Activated CD4-positive, alpha-beta T cell treated with anti-CD3 and anti-CD28 coated beads, Interleukin-2, amount 10 ng/mL, durations not matched to agents 7 days and 5 days (primary cell): ENCODE measurements at regions not wholly inside any gene's neighbourhood (a gene's known extent, or its start where the extent isn't known, plus 50 kb on each side); places are given as distances from the start of the nearest gene placed in this dataset.

Experiments used
- CTCF ChIA-PET: fragments of 350-600 bp; sonication (Branson Sonifier 250); formaldehyde crosslinking; loops from one replicate; lab custom pipeline; 2021; ENCODE audit warnings: antibody characterized with exemption; lab: Charles Lee
- POLR2A ChIA-PET: fragments of 350-600 bp; sonication (Branson Sonifier 250); formaldehyde crosslinking; loops from one replicate; lab custom pipeline; 2021; ENCODE audit warnings: antibody characterized with exemption; lab: Charles Lee
- DNase-seq: peaks from one replicate; pipeline ENCODE4 v3.0.0-alpha.2; 2020
- H3K27ac Mint-ChIP-seq: one replicate; pipeline ENCODE4 v1.8.0; 2021; ENCODE audit warnings: mild to moderate bottlenecking, moderate library complexity, mixed read lengths
- H3K27me3 Mint-ChIP-seq: one replicate; pipeline ENCODE4 v1.8.0; 2021; ENCODE audit warnings: mixed read lengths
- H3K36me3 Mint-ChIP-seq: one replicate; pipeline ENCODE4 v1.8.0; 2021; ENCODE audit warnings: low read depth, mixed read lengths
- H3K4me1 Mint-ChIP-seq: one replicate; pipeline ENCODE4 v1.8.0; 2021; ENCODE audit warnings: mixed read lengths
- H3K4me3 Mint-ChIP-seq: one replicate; pipeline ENCODE4 v1.8.0; 2021; ENCODE audit warnings: mild to moderate bottlenecking, moderate library complexity, mixed read lengths
- H3K9me3 Mint-ChIP-seq: one replicate; pipeline ENCODE4 v1.8.0; 2021; ENCODE audit warnings: mixed read lengths

DNA sequence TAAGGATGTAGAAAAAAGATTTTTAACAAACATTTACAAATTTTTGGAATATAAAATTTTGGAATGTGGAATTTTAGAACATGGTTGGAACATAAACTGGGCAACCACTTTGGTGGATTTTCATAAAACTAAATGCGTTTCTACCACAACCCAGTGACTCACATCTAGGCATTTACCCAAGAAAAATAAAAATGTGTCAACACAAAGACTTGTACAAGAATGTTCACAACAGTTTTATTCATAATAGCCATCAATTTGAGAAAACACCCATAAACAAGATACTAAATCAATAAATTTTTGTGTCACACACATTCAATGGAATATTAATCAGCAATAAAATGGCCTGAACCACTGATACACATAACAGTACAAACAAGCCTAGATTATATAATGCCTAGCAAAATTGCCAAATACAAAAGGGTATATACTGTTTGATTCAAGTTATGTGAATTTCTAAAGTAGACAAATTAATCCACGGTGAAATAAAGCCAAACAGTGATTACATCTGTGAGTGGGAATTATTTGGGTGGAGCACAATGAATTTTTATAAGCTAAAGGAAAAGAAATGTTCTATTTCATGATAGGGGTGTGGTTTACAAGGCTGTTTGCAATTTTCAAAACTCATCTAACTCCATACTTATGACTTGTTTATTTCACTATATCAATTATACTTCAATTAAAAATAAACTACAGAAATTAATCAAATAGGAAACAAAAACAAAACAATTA is 415.2 kb upstream of the OR4E1 start:
- no peak for DNase-seq
- Mint-ChIP-seq H3K4me1 (peaks cover 29% of the 10 kb centered on the region), H3K4me3 (no peak overlapping the region), H3K27ac (no peak overlapping the region), H3K9me3 (no peaks in the 10 kb centered on the region), H3K27me3 (no peaks in the 10 kb centered on the region), H3K36me3 (peaks cover 2% of the 10 kb centered on the region)
- POLR2A ChIA-PET: no interaction called here
- CTCF ChIA-PET: no interaction called here

- ChIA-PET POLR2A (no interaction called here), CTCF (interaction anchor here (0.7 kb wide), 1 partner anchor 484 kb away, joined by 3 read pairs; no protein-coding TSS in a partner anchor)
- DNase-seq: no peak
- Mint-ChIP-seq H3K27me3 (no peaks in the 10 kb centered on the region), H3K4me3 (peak overlapping the region; percentile 70), H3K36me3 (peaks cover 4% of the 10 kb centered on the region), H3K27ac (peak overlapping the region; percentile 83), H3K9me3 (no peaks in the 10 kb centered on the region), H3K4me1 (peaks cover 33% of the 10 kb centered on the region)
Measured at GRCh38 chr14:22086131-22086530, 412.5 kb upstream of the OR4E1 start.

DNA sequence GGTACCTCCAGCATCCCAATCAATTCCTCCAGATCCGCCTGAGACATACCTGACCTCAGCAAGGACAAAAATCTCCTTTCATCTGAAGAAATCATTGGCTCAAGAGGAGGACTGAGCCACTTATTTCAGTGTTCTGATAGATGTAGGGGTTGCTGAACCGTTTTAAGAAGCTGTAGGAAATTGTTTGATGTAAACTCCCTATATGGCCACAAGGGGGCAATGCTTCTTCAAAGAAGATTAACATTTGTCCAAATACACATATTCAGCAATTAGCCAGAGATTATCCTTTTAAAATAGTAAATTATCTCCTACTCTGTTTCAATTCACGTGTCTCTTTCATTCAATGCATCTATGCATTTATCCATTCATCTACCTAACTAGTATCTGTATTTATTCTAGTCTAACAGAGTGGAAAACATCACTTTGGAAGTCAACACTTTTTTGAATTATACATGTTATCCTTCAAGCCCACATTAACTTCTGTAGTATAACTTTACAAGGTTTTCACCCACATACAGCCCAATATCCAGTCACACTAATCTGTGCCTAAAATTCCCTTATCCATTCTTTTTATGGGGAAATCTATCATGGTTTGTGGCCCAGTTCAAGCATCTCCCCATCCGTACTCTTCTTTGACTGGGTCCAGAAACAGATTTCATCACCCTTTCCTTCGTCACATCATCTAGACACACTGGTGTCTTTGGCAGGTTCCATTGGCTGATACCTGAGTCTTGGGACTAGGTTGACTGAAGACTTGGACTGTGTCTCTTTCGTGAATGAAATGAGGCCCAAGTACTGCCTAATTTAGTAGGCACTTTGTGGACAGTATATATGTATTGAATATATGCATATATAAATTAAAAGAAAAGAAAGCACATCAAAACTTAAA is 411.0 kb upstream of the OR4E1 start:
- peaks cover 4% of the 10 kb centered on the region for H3K36me3 Mint-ChIP-seq
- DNase-seq: peak; percentile 60
- peak overlapping the region; percentile 64 for H3K4me3 Mint-ChIP-seq
- H3K4me1 Mint-ChIP-seq: peaks cover 39% of the 10 kb centered on the region
- POLR2A ChIA-PET: no interaction called here
- peak overlapping the region; percentile 86 for H3K27ac Mint-ChIP-seq
- no peaks in the 10 kb centered on the region for H3K9me3 Mint-ChIP-seq
- CTCF ChIA-PET: interaction anchor here (1.0 kb wide), 1 partner anchor 16 kb away, joined by 4 read pairs; no protein-coding TSS in a partner anchor
- no peaks in the 10 kb centered on the region for H3K27me3 Mint-ChIP-seq

GRCh38 chr14:22081337-22081736 is 407.7 kb upstream of the OR4E1 start:
- no peaks in the 10 kb centered on the region for H3K27me3 Mint-ChIP-seq
- CTCF ChIA-PET: no interaction called here
- H3K9me3 Mint-ChIP-seq: no peaks in the 10 kb centered on the region
- DNase-seq: no peak
- peak overlapping the region; percentile 85 for H3K27ac Mint-ChIP-seq
- H3K4me1 Mint-ChIP-seq: peaks cover 44% of the 10 kb centered on the region
- peaks cover 5% of the 10 kb centered on the region for H3K36me3 Mint-ChIP-seq
- POLR2A ChIA-PET: no interaction called here
- H3K4me3 Mint-ChIP-seq: peak overlapping the region; percentile 63

DNA sequence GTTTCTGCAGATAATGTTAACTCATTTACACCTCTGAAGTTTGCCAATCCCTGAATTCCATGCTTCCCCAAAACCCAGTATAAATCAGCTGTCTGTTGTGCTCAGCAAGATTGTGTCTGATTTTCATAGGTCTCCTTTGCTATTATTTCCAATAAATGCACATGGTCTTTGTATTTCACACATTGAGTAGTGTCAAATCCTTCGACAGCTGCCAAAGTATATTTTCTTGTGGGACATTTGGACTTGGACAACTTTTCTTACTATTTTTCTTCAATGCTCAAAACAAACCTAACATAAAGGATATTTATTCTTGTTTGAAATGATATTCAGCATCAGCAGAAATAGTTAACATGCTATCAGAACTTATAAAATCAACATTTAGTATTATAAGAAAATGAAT is 406.1 kb upstream of the OR4E1 start:
- ChIA-PET POLR2A (no interaction called here), CTCF (no interaction called here)
- Mint-ChIP-seq H3K27me3 (no peaks in the 10 kb centered on the region), H3K4me1 (peaks cover 42% of the 10 kb centered on the region), H3K27ac (no peak overlapping the region), H3K36me3 (peaks cover 5% of the 10 kb centered on the region), H3K9me3 (no peaks in the 10 kb centered on the region), H3K4me3 (no peak overlapping the region)
- no peak for DNase-seq

GRCh38 chr14:22073801-22074200 is 400.2 kb upstream of the OR4E1 start:
- Mint-ChIP-seq H3K9me3 (no peaks in the 10 kb centered on the region), H3K36me3 (peaks cover 10% of the 10 kb centered on the region), H3K27ac (peak overlapping the region; percentile 73), H3K27me3 (no peaks in the 10 kb centered on the region), H3K4me3 (peak overlapping the region; percentile 43), H3K4me1 (peaks cover 44% of the 10 kb centered on the region)
- POLR2A ChIA-PET: no interaction called here
- CTCF ChIA-PET: no interaction called here
- no peak for DNase-seq

DNA sequence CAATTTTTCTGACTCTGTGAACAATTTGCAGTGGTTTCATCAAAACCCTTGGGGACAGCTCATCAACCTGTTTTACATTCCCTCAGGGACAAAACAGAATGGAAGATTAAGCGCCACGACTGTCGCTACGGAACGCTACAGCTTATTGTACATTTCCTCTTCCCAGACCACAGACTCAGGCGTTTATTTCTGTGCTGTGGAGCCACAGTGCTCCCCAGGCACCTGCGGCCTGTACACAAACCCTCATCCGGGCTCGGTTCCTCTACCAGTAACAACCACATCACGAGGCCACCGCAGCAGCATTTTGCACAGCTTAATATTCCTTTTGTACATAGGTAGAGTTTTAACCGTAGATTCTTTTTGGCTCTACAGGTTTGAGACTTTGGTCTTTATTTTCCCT is 397.4 kb upstream of the OR4E1 start:
- Mint-ChIP-seq H3K27ac (peak overlapping the region; percentile 99), H3K9me3 (no peaks in the 10 kb centered on the region), H3K4me1 (peaks cover 50% of the 10 kb centered on the region), H3K36me3 (peaks cover 9% of the 10 kb centered on the region), H3K27me3 (no peaks in the 10 kb centered on the region), H3K4me3 (peak overlapping the region; percentile 96)
- POLR2A ChIA-PET: no interaction called here
- CTCF ChIA-PET: interaction anchor here (1.6 kb wide), 1 partner anchor 499 kb away, joined by 4 read pairs; no protein-coding TSS in a partner anchor
- peak; percentile 76 for DNase-seq

GRCh38 chr14:22070119-22070982 is 396.7 kb upstream of the OR4E1 start:
- H3K27ac Mint-ChIP-seq: peak overlapping the region; percentile 99
- no peaks in the 10 kb centered on the region for H3K27me3 Mint-ChIP-seq
- peak overlapping the region; percentile 96 for H3K4me3 Mint-ChIP-seq
- ChIA-PET CTCF (interaction anchor here (1.6 kb wide), 1 partner anchor 500 kb away, joined by 4 read pairs; no protein-coding TSS in a partner anchor), POLR2A (no interaction called here)
- peak; percentile 74 for DNase-seq
- peaks cover 9% of the 10 kb centered on the region for H3K36me3 Mint-ChIP-seq
- H3K4me1 Mint-ChIP-seq: peaks cover 54% of the 10 kb centered on the region
- H3K9me3 Mint-ChIP-seq: no peaks in the 10 kb centered on the region

DNA sequence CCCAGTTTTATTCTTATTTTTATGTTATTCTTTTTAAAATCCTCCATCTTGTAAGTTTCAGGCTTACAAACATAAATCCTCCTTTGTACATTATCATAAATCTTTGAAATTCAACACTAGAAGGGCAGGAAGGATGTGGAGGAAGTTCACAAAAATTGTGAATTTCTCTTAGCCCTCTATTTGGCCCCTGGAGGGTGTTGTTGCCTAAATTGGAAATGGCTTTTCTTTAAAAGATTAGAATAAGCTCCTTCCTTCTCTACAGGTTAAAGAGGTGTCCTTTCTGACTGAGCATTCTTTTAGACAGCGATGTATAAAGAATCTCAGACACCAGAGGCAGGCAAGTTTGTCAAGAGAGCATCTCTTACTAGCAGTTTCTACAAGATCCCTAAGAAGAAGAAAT is 391.7 kb upstream of the OR4E1 start:
- Mint-ChIP-seq H3K4me1 (peaks cover 42% of the 10 kb centered on the region), H3K27me3 (no peaks in the 10 kb centered on the region), H3K4me3 (peak overlapping the region; percentile 41), H3K9me3 (no peaks in the 10 kb centered on the region), H3K27ac (peak overlapping the region; percentile 76), H3K36me3 (peaks cover 2% of the 10 kb centered on the region)
- no peak for DNase-seq
- ChIA-PET CTCF (no interaction called here), POLR2A (no interaction called here)

DNA sequence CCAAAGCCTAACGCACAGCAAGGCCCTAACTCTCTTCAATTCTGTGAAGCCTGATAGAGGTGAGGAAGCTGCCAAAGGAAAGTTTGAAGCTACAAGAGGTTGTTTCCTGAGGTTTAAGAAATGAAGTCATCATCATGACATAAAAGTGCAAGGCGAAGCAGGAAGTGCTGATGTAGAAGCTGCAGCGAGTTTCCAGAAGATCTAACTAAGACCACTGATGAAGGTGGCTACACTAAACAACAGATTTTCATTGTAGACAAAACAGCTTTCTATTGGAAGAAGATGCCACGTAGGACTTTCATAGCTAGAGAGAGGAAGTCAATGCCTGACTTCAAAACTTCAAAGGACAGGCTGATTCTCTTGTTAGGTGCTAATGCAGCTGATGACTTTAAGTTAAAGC is 385.6 kb upstream of the OR4E1 start:
- DNase-seq: no peak
- Mint-ChIP-seq H3K4me1 (peaks cover 35% of the 10 kb centered on the region), H3K36me3 (peaks cover 9% of the 10 kb centered on the region), H3K27me3 (no peaks in the 10 kb centered on the region), H3K9me3 (peaks cover 9% of the 10 kb centered on the region), H3K4me3 (no peak overlapping the region), H3K27ac (peak overlapping the region; percentile 64)
- CTCF ChIA-PET: interaction anchor here (0.6 to 0.8 kb wide), 2 partner anchors 8 to 15 kb away, joined by 3 read pairs; no protein-coding TSS in a partner anchor
- POLR2A ChIA-PET: no interaction called here

DNA sequence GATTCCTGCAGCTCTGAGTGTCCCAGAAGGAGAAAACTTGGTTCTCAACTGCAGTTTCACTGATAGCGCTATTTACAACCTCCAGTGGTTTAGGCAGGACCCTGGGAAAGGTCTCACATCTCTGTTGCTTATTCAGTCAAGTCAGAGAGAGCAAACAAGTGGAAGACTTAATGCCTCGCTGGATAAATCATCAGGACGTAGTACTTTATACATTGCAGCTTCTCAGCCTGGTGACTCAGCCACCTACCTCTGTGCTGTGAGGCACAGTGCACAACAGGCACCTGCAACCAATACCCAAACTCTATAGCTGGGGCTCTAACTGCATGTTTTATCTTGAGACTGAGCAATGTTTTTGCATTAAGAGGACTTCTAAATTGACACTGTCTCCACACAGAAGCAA is 379.2 kb upstream of the OR4E1 start:
- ChIA-PET POLR2A (no interaction called here), CTCF (interaction anchor here (1.3 to 1.6 kb wide), 2 partner anchors 13 to 48 kb away, joined by 3 read pairs; no protein-coding TSS in a partner anchor)
- peaks cover 2% of the 10 kb centered on the region for H3K27me3 Mint-ChIP-seq
- H3K27ac Mint-ChIP-seq: peak overlapping the region; percentile 92
- no peaks in the 10 kb centered on the region for H3K9me3 Mint-ChIP-seq
- peak overlapping the region; percentile 70 for H3K4me3 Mint-ChIP-seq
- DNase-seq: peak; percentile 13
- H3K36me3 Mint-ChIP-seq: peaks cover 3% of the 10 kb centered on the region
- H3K4me1 Mint-ChIP-seq: peaks cover 41% of the 10 kb centered on the region

DNA sequence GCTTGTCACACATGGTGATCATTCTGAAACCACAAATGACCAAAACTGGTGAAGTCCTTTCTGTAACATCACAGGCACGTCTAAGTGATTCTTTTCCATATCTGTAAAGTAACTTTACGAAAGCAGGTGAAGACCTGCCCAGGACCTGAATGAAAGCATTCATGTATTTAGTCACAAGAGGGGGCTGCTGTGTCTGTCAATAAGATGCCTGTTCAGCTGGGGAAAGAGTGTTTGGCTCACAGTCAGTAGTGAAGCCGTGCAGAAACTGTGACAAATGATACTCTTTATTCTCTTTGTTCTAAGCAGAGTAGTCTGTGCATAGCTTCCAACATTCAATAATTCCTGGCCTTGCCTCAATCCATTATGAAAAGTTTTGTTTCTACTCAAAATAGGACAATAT is 373.5 kb upstream of the OR4E1 start:
- H3K4me3 Mint-ChIP-seq: peak overlapping the region; percentile 43
- H3K27me3 Mint-ChIP-seq: peaks cover 1% of the 10 kb centered on the region
- peak; percentile 66 for DNase-seq
- H3K36me3 Mint-ChIP-seq: no peaks in the 10 kb centered on the region
- ChIA-PET CTCF (interaction anchor here (1.0 kb wide), 2 partner anchors 53 to 129 kb away, joined by 4 to 5 read pairs; no protein-coding TSS in a partner anchor), POLR2A (no interaction called here)
- H3K27ac Mint-ChIP-seq: peak overlapping the region; percentile 87
- H3K4me1 Mint-ChIP-seq: peaks cover 45% of the 10 kb centered on the region
- H3K9me3 Mint-ChIP-seq: no peaks in the 10 kb centered on the region
